HepG2 (cell line): ENCODE measurements at regions not wholly inside any gene's neighbourhood (a gene's known extent, or its start where the extent isn't known, plus 50 kb on each side); places are given as distances from the start of the nearest gene placed in this dataset.

Experiments used
- ATAC-seq: fragments of 200-7000 bp; cut with Tn5 transposase; 3 replicates; pipeline ENCODE4 v1.9.1; 2020; ENCODE audit warnings: mild to moderate bottlenecking, moderate library complexity
- BruUV-seq: library from RNA; stranded (reverse); fragments of 400-500 nt; replicated peaks from 2 replicates; lab custom pipeline; 2021; lab: Mats Ljungman, UMichigan
- CTCF ChIA-PET: fragments of 300-600 bp; formaldehyde crosslinking; extraction: SDS; loops from one replicate; lab custom pipeline; 2021; ENCODE audit warnings: low total read pairs, inconsistent platforms, low intra/inter-chr PET ratio; lab: Yijun Ruan, JAX
- POLR2A ChIA-PET: fragments of 350-600 bp; sonication (Branson Sonifier 250); formaldehyde crosslinking; loops from one replicate; lab custom pipeline; 2020; ENCODE audit warnings: antibody characterized with exemption, inconsistent platforms; lab: Yijun Ruan, JAX
- DNase-seq: peaks from one replicate; pipeline ENCODE4 v3.0.0-alpha.2; 2015; ENCODE audit warnings: low spot score
- FAIRE-seq: peaks from 3 replicates; lab custom pipeline; 2011; peaks lifted over from hg19 to GRCh38; lab: Jason Lieb, UNC
- H2AFZ ChIP-seq: one replicate; pipeline ENCODE4 v1.6.1; 2011; ENCODE audit warnings: low read length, inconsistent platforms
- H3K27ac ChIP-seq: fragments of 300-600 bp; 3 replicates; pipeline ENCODE4 v1.8.0; 2011; ENCODE audit warnings: mixed run types, mild to moderate bottlenecking, mixed read lengths, low read length, inconsistent platforms; ENCODE audit not compliant: insufficient read depth; ENCODE audit errors: extremely low read length
- H3K27me3 ChIP-seq, 2 experiments: fragments of 200-600 bp in 1 of 2; 2 replicates in 1 of 2; 3 replicates in 1 of 2; pipeline versions ENCODE4 v1.6.0 to v1.8.0; 2011; ENCODE audit warnings: low read length in 2 of 2, mild to moderate bottlenecking in 2 of 2, moderate library complexity in 2 of 2, inconsistent platforms in 1 of 2; ENCODE audit not compliant: insufficient read depth in 2 of 2, control insufficient read depth in 1 of 2
- H3K36me3 ChIP-seq, 2 experiments: fragments of 200-600 bp in 1 of 2; replicated peaks in 1 of 2; 2 replicates in 1 of 2; 3 replicates in 1 of 2; pipeline versions ENCODE4 v1.5.1 to v1.8.0; 2011; ENCODE audit warnings: low read length in 2 of 2, inconsistent platforms in 1 of 2; ENCODE audit not compliant: insufficient read depth in 2 of 2, control insufficient read depth in 1 of 2
- H3K4me1 ChIP-seq: 2 replicates; pipeline ENCODE4 v1.5.1; 2012; ENCODE audit warnings: low read length, inconsistent platforms; ENCODE audit not compliant: insufficient read depth
- H3K4me2 ChIP-seq: 2 replicates; pipeline ENCODE4 v1.6.0; 2011; ENCODE audit warnings: low read depth, low read length, inconsistent platforms
- H3K4me3 ChIP-seq, 3 experiments: fragments of 200-600 bp in 1 of 3; sonication (generic), shearing (Covaris generic) in 1 of 3; replicated peaks in 1 of 3; 2 replicates each; pipeline ENCODE4 v1.5.1; 2011 to 2016; ENCODE audit warnings: low read length in 3 of 3, inconsistent platforms in 2 of 3, low read depth in 2 of 3, mild to moderate bottlenecking in 2 of 3, control low read depth in 1 of 3, mixed read lengths in 1 of 3; ENCODE audit not compliant: insufficient read depth in 1 of 3
- H3K79me2 ChIP-seq: one replicate; pipeline ENCODE4 v1.6.1; 2011; ENCODE audit warnings: low read length, inconsistent platforms; ENCODE audit not compliant: insufficient read depth
- H3K9ac ChIP-seq: 2 replicates; pipeline ENCODE4 v1.6.0; 2011; ENCODE audit warnings: mild to moderate bottlenecking, low read depth, low read length, inconsistent platforms; ENCODE audit not compliant: insufficient read depth
- H3K9me3 ChIP-seq: 2 replicates; pipeline ENCODE4 v1.5.1; 2012; ENCODE audit warnings: mild to moderate bottlenecking, low read length
- H4K20me1 ChIP-seq: 2 replicates; pipeline ENCODE4 v1.6.0; 2011; ENCODE audit warnings: inconsistent platforms, mild to moderate bottlenecking, low read length, moderate library complexity; ENCODE audit not compliant: insufficient read depth
- AGO1 ChIP-seq: fragments of 200-400 bp; formaldehyde crosslinking; IDR thresholded peaks from 2 replicates; pipeline ENCODE4 v1.6.1; 2017; ENCODE audit warnings: mild to moderate bottlenecking, low read depth, low read length, moderate library complexity; ENCODE audit not compliant: poor library complexity, severe bottlenecking
- MED8 ChIP-seq: sonication (generic); formaldehyde crosslinking; IDR thresholded peaks from 2 replicates; pipeline ENCODE4 v1.8.1; 2023; ENCODE audit warnings: mild to moderate bottlenecking, missing genetic modification reagents; ENCODE audit not compliant: insufficient replicate concordance
- PTBP1 ChIP-seq: fragments of 200-400 bp; formaldehyde crosslinking; IDR thresholded peaks from 2 replicates; pipeline ENCODE4 v1.6.1; 2018; ENCODE audit warnings: low read length, low read depth; ENCODE audit not compliant: poor library complexity, severe bottlenecking
- SNAPC5 ChIP-seq: sonication (generic); formaldehyde crosslinking; IDR thresholded peaks from 2 replicates; pipeline ENCODE4 v1.8.1; 2023; ENCODE audit warnings: mild to moderate bottlenecking, missing genetic modification reagents, borderline replicate concordance
- TAF1 ChIP-seq: sonication (generic); formaldehyde crosslinking; IDR thresholded peaks from 2 replicates; pipeline ENCODE4 v1.4.0; 2020; ENCODE audit warnings: missing genetic modification reagents
- ZBED4 ChIP-seq: sonication (generic); formaldehyde crosslinking; IDR thresholded peaks from 2 replicates; pipeline ENCODE4 v1.4.0; 2020; ENCODE audit warnings: missing genetic modification reagents, borderline replicate concordance
- ZFP90 ChIP-seq: sonication (generic); formaldehyde crosslinking; IDR thresholded peaks from 2 replicates; pipeline ENCODE4 v1.8.0; 2022; ENCODE audit warnings: missing genetic modification reagents, mild to moderate bottlenecking, inconsistent platforms, borderline replicate concordance
- ZMYM2 ChIP-seq: sonication (generic); formaldehyde crosslinking; IDR thresholded peaks from 2 replicates; pipeline ENCODE4 v1.8.0; 2022; ENCODE audit warnings: mild to moderate bottlenecking, missing genetic modification reagents
- ZNF143 ChIP-seq: sonication (generic); formaldehyde crosslinking; IDR thresholded peaks from 2 replicates; pipeline ENCODE4 v1.4.0; 2020; ENCODE audit warnings: missing genetic modification reagents
- ZNF251 ChIP-seq: sonication (generic); formaldehyde crosslinking; IDR thresholded peaks from 2 replicates; pipeline ENCODE4 v1.9.0; 2021; ENCODE audit warnings: mild to moderate bottlenecking, missing genetic modification reagents
- ZNF749 ChIP-seq: sonication (generic); formaldehyde crosslinking; IDR thresholded peaks from 2 replicates; pipeline ENCODE4 v1.8.0; 2022; ENCODE audit warnings: mild to moderate bottlenecking, missing genetic modification reagents, moderate library complexity, borderline replicate concordance
- WGBS: methylation state at CpG from one replicate; pipeline ENCODE4 v1.1.6; 2017; ENCODE audit warnings: low lambda C conversion rate; 5-methylcytosine and 5-hydroxymethylcytosine counted together
- in situ Hi-C: cut with HindIII; loops from 2 replicates; pipeline ENCODE4 v1.10.0; 2017; ENCODE audit warnings: low pct_unique_long_range_greater_than_20kb; ENCODE audit not compliant: extremely low pct_ligation_motif_present
- intact Hi-C: fragments of 100-400 bp; cut with micrococcal nuclease; formaldehyde crosslinking; loops from one replicate; pipeline ENCODE4 v1.10.0; 2022; ENCODE audit not compliant: unreplicated experiment

- Histone ChIP-seq H3K27ac (no peak overlapping the region), H3K27me3 (peaks cover 3 to 15% of the 10 kb centered on the region in 2 experiments; a peak in 1 of 5 replicates), H3K36me3 (no peaks in the 10 kb centered on the region), H3K9ac (no peak overlapping the region), H2AFZ (no peak overlapping the region), H3K9me3 (no peaks in the 10 kb centered on the region), H3K4me2 (no peak overlapping the region), H4K20me1 (no peaks in the 10 kb centered on the region), H3K79me2 (no peaks in the 10 kb centered on the region), H3K4me3 (no peak overlapping the region), H3K4me1 (no peaks in the 10 kb centered on the region)
- in situ Hi-C loops = loop anchor here (10.0 kb wide), 1 partner anchor 233 kb away; no protein-coding TSS in a partner anchor
- DNase-seq = no peak
- TF ChIP-seq ZBED4 (CRISPR knock-in tag) = no peak
- TF ChIP-seq AGO1 = no peak
- TF ChIP-seq PTBP1 = no peak
- TF ChIP-seq ZFP90 (CRISPR knock-in tag) = no peak
- TF ChIP-seq MED8 (CRISPR knock-in tag) = no peak
- no peak for TF ChIP-seq ZNF251 (CRISPR knock-in tag)
- TF ChIP-seq ZMYM2 (CRISPR knock-in tag) = no peak
- no peak for TF ChIP-seq ZNF143 (CRISPR knock-in tag)
- no peak for TF ChIP-seq ZNF749
- no peak for TF ChIP-seq TAF1 (CRISPR knock-in tag)
- no peak for TF ChIP-seq SNAPC5 (CRISPR knock-in tag)
- intact Hi-C loops = no loop called here
- no peak for FAIRE-seq
- ChIA-PET POLR2A (no interaction called here), CTCF (no interaction called here)
- WGBS = 8% methylated on average over 7 of the region's 13 CpGs
- BruUV-seq = no TSS peak
- ATAC-seq = no peak
These were observed 52.9 kb upstream of the CACUL1 start for GRCh38 chr10:118807512-118808305.
